ENCODE measurements at regions not wholly inside any gene's neighbourhood (a gene's known extent, or its start where the extent isn't known, plus 50 kb on each side); places are given as distances from the start of the nearest gene placed in this dataset.

- no peak for TF ChIP-seq CTCF (IDR thresholded peaks at IDR 0.05; ENCODE audit: low read depth, low read length)
- no peak for DNase-seq (ENCODE audit: low read depth in 2 of 2)
- H3K4me3 ChIP-seq (replicated peaks in 1 of 2; ENCODE audit: low read depth in 2 of 2, low read length in 2 of 2): no peak overlapping the region
Measured at GRCh38 chr11:130789056-130789640, 127.1 kb downstream of the SNX19 start.

- no peak overlapping the region for H3K4me3 ChIP-seq (replicated peaks in 1 of 2; ENCODE audit: low read depth in 2 of 2, low read length in 2 of 2)
- no peak for TF ChIP-seq CTCF (IDR thresholded peaks at IDR 0.05; ENCODE audit: low read depth, low read length)
- no peak for DNase-seq (ENCODE audit: low read depth in 2 of 2)
Measured at GRCh38 chr11:130790689-130791088, 125.6 kb downstream of the SNX19 start.

GRCh38 chr11:130792772-130793171 lies 123.5 kb downstream of the SNX19 start:
- DNase-seq (ENCODE audit: low read depth in 2 of 2): no peak
- no peak for TF ChIP-seq CTCF (IDR thresholded peaks at IDR 0.05; ENCODE audit: low read depth, low read length)
- no peak overlapping the region for H3K4me3 ChIP-seq (replicated peaks in 1 of 2; ENCODE audit: low read depth in 2 of 2, low read length in 2 of 2)

- no peak for TF ChIP-seq CTCF (IDR thresholded peaks at IDR 0.05; ENCODE audit: low read depth, low read length)
- no peak overlapping the region for H3K4me3 ChIP-seq (replicated peaks in 1 of 2; ENCODE audit: low read depth in 2 of 2, low read length in 2 of 2)
- DNase-seq (ENCODE audit: low read depth in 2 of 2): no peak
Measured at GRCh38 chr11:130796828-130797227, 119.5 kb downstream of the SNX19 start.

- peak; percentile 52 to 93 for DNase-seq (ENCODE audit: low read depth in 2 of 2)
- no peak overlapping the region for H3K4me3 ChIP-seq (replicated peaks in 1 of 2; ENCODE audit: low read depth in 2 of 2, low read length in 2 of 2)
- no peak for TF ChIP-seq CTCF (IDR thresholded peaks at IDR 0.05; ENCODE audit: low read depth, low read length)
Measured at GRCh38 chr11:130798280-130798679, 118.0 kb downstream of the SNX19 start.

GRCh38 chr11:130798801-130799200 lies 117.5 kb downstream of the SNX19 start:
- H3K4me3 ChIP-seq (replicated peaks in 1 of 2; ENCODE audit: low read depth in 2 of 2, low read length in 2 of 2): no peak overlapping the region
- TF ChIP-seq CTCF (IDR thresholded peaks at IDR 0.05; ENCODE audit: low read depth, low read length): no peak
- DNase-seq (ENCODE audit: low read depth in 2 of 2): no peak

All from cardiac fibroblast (primary cell).